GM12878 (cell line): ENCODE measurements at regions not wholly inside any gene's neighbourhood (a gene's known extent, or its start where the extent isn't known, plus 50 kb on each side); places are given as distances from the start of the nearest gene placed in this dataset.

Experiments
- ATAC-seq: fragments of 200-7000 bp; cut with Tn5 transposase; 3 replicates; pipeline ENCODE4 v1.9.1; 2020; ENCODE audit warnings: mild to moderate bottlenecking, moderate library complexity
- BruUV-seq: library from RNA; stranded (reverse); fragments of 400-500 nt; replicated peaks from 2 replicates; lab custom pipeline; 2021; lab: Mats Ljungman, UMichigan
- CTCF ChIA-PET: fragments of 300-600 bp; sonication (Branson Sonifier 250); formaldehyde crosslinking; extraction: SDS; loops from one replicate; lab custom pipeline; 2021; ENCODE audit warnings: inconsistent platforms; lab: Yijun Ruan, JAX
- POLR2A ChIA-PET: fragments of 350-600 bp; formaldehyde crosslinking; extraction: SDS; loops from one replicate; lab custom pipeline; 2021; ENCODE audit warnings: inconsistent platforms; lab: Charles Lee
- RAD21 ChIA-PET: fragments of 300-600 bp; sonication (Branson Sonifier 250); formaldehyde crosslinking; loops from one replicate; lab custom pipeline; 2023; ENCODE audit warnings: antibody characterized with exemption; ENCODE audit not compliant: unreplicated experiment; lab: Charles Lee
- SMC1A ChIA-PET: fragments of 300-600 bp; sonication (Branson Sonifier 250); formaldehyde crosslinking; loops from one replicate; lab custom pipeline; 2023; ENCODE audit not compliant: unreplicated experiment, uncharacterized antibody; lab: Charles Lee
- DNase-seq: peaks from one replicate; pipeline ENCODE4 v3.0.0-alpha.2; 2011; ENCODE audit warnings: low read depth, low spot score
- FAIRE-seq: peaks from 3 replicates; lab custom pipeline; 2011; peaks lifted over from hg19 to GRCh38; lab: Jason Lieb, UNC
- H2AFZ ChIP-seq: 2 replicates; pipeline ENCODE4 v1.6.0; 2011; ENCODE audit warnings: low read depth, low read length, control low read depth; ENCODE audit not compliant: control insufficient read depth
- H3K27ac ChIP-seq: 2 replicates; pipeline ENCODE4 v1.5.1; 2011; ENCODE audit warnings: control low read depth; ENCODE audit not compliant: control insufficient read depth, insufficient read depth
- H3K27me3 ChIP-seq, 2 experiments: replicated peaks in 1 of 2; 2 replicates each; pipeline versions ENCODE4 v1.6.0 to v1.6.1; 2011; ENCODE audit warnings: low read length in 1 of 2; ENCODE audit not compliant: control insufficient read depth in 2 of 2, insufficient read depth in 2 of 2
- H3K36me3 ChIP-seq, 2 experiments: 2 replicates each; pipeline ENCODE4 v1.5.1; 2011; ENCODE audit warnings: low read length in 1 of 2; ENCODE audit not compliant: control insufficient read depth in 2 of 2, insufficient read depth in 2 of 2
- H3K4me1 ChIP-seq: 2 replicates; pipeline ENCODE4 v1.6.1; 2011; ENCODE audit warnings: mild to moderate bottlenecking, low read length, moderate library complexity, mixed read lengths; ENCODE audit not compliant: control insufficient read depth, insufficient read depth
- H3K4me2 ChIP-seq: 2 replicates; pipeline ENCODE4 v1.6.0; 2011; ENCODE audit warnings: control low read depth; ENCODE audit not compliant: control insufficient read depth, insufficient read depth
- H3K4me3 ChIP-seq: fragments of 200-600 bp; sonication (generic); 2 replicates; pipeline ENCODE4 v1.5.1; 2016
- H3K79me2 ChIP-seq: 2 replicates; pipeline ENCODE4 v1.6.0; 2011; ENCODE audit warnings: low read length; ENCODE audit not compliant: control insufficient read depth, insufficient read depth
- H3K9ac ChIP-seq: 2 replicates; pipeline ENCODE4 v1.8.0; 2011; ENCODE audit warnings: low read length, control low read depth, mixed read lengths; ENCODE audit not compliant: control insufficient read depth, insufficient read depth
- H3K9me3 ChIP-seq: replicated peaks from 3 replicates; pipeline ENCODE4 v1.5.1; 2011; ENCODE audit warnings: mild to moderate bottlenecking, low read length; ENCODE audit not compliant: control insufficient read depth, insufficient read depth
- H4K20me1 ChIP-seq: 2 replicates; pipeline ENCODE4 v1.6.0; 2011; ENCODE audit not compliant: control insufficient read depth, insufficient read depth
- BACH1 ChIP-seq: fragments of 450-650 bp; IDR thresholded peaks from 2 replicates; pipeline ENCODE4 v1.6.1; 2017; ENCODE audit warnings: mild to moderate bottlenecking, borderline replicate concordance
- CBX5 ChIP-seq: sonication (generic); IDR thresholded peaks from 2 replicates; pipeline ENCODE4 v1.6.1; 2016; ENCODE audit warnings: low read depth, moderate library complexity, mild to moderate bottlenecking, inconsistent platforms
- GATAD2B ChIP-seq: fragments of 450-650 bp; conservative IDR thresholded peaks from 2 replicates; pipeline ENCODE4 v1.6.1; 2017; ENCODE audit warnings: low read depth, mild to moderate bottlenecking, moderate library complexity
- HSF1 ChIP-seq: fragments of 150-350 bp; IDR thresholded peaks from 2 replicates; pipeline ENCODE4 v1.6.1; 2014; ENCODE audit warnings: mild to moderate bottlenecking, low read depth, low read length
- KLF5 ChIP-seq: fragments of 450-650 bp; IDR thresholded peaks from 2 replicates; pipeline ENCODE4 v1.6.1; 2014; ENCODE audit warnings: mild to moderate bottlenecking; ENCODE audit not compliant: partially characterized antibody
- NFIC ChIP-seq: IDR thresholded peaks from 2 replicates; pipeline ENCODE4 v1.6.1; 2012; ENCODE audit warnings: low read depth, mild to moderate bottlenecking, inconsistent platforms, low read length, moderate library complexity
- NFYB ChIP-seq: IDR thresholded peaks from 2 replicates; pipeline ENCODE4 v1.6.1; 2011; ENCODE audit warnings: low read depth, mild to moderate bottlenecking, low read length, improper control_type of control experiment, moderate library complexity; ENCODE audit not compliant: insufficient read depth
- NR2C2 ChIP-seq: IDR thresholded peaks from 2 replicates; pipeline ENCODE4 v1.6.1; 2011; ENCODE audit warnings: borderline replicate concordance, low read depth; ENCODE audit not compliant: control insufficient read depth, insufficient read length
- PBX3 ChIP-seq: IDR thresholded peaks from 2 replicates; pipeline ENCODE4 v1.6.1; 2011; ENCODE audit warnings: mild to moderate bottlenecking, low read depth, low read length, moderate library complexity; ENCODE audit not compliant: insufficient replicate concordance
- POLR2A ChIP-seq: IDR thresholded peaks from 2 replicates; pipeline ENCODE4 v1.6.1; 2011; ENCODE audit warnings: low read depth, mild to moderate bottlenecking, low read length
- SMAD1 ChIP-seq: fragments of 450-650 bp; IDR thresholded peaks from 2 replicates; pipeline ENCODE4 v1.6.1; 2018; ENCODE audit warnings: mild to moderate bottlenecking, low read depth; ENCODE audit not compliant: partially characterized antibody
- SREBF2 ChIP-seq: IDR thresholded peaks from 2 replicates; pipeline ENCODE4 v1.6.1; 2012; ENCODE audit warnings: mild to moderate bottlenecking, low read length
- TCF12 ChIP-seq: IDR thresholded peaks from 2 replicates; pipeline ENCODE4 v1.6.1; 2011; ENCODE audit warnings: low read depth, mild to moderate bottlenecking, low read length
- ZNF384 ChIP-seq: IDR thresholded peaks from 2 replicates; pipeline ENCODE4 v1.6.1; 2012; ENCODE audit warnings: low read depth, mild to moderate bottlenecking, low read length, improper control_type of control experiment, borderline replicate concordance
- WGBS: methylation state at CpG from one replicate; pipeline ENCODE4 v1.1.6; 2016; ENCODE audit warnings: low lambda C conversion rate; ENCODE audit not compliant: insufficient replicate concordance, insufficient coverage; ENCODE audit errors: missing lambda C conversion rate; 5-methylcytosine and 5-hydroxymethylcytosine counted together
- in situ Hi-C: fragments of 300-500 bp; cut with MboI; formaldehyde crosslinking; loops from 9 replicates; pipeline ENCODE4 v1.14.3; 2018; ENCODE audit warnings: mixed read lengths
- intact Hi-C: fragments of 100-400 bp; cut with micrococcal nuclease; formaldehyde crosslinking; loops from one replicate; pipeline ENCODE4 v1.14.2; 2022; ENCODE audit not compliant: unreplicated experiment

DNA sequence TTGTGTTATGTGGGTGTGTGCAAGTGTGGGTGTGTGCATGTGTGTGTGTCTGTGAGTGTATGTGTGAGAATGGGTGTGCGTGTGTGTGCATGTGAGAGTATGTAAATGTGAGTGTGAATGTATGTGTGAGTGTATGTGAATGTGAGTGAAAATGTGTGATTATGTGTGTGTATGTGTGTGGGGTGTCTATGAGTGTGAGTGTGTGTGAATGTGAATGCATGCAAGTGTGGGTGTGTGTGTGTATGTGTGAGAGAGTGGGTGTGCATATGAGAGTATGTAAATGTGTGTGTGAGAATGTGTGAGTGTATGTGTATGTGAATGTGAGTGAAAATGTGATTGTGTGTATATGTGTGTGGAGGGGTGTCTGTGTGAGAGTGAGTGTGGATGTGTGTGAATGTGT lies 1292.7 kb downstream of the TBC1D22A start:
- H3K27me3 ChIP-seq: no peaks in the 10 kb centered on the region
- in situ Hi-C loops: no loop called here
- intact Hi-C loops: no loop called here
- no peaks in the 10 kb centered on the region for H3K4me1 ChIP-seq
- H3K79me2 ChIP-seq: no peaks in the 10 kb centered on the region
- ChIA-PET SMC1A (no interaction called here), CTCF (no interaction called here), RAD21 (no interaction called here), POLR2A (no interaction called here)
- no peak overlapping the region for H3K4me2 ChIP-seq
- H3K36me3 ChIP-seq: no peaks in the 10 kb centered on the region
- no peak for ATAC-seq
- no TSS peak for BruUV-seq
- H3K27ac ChIP-seq: no peak overlapping the region
- H4K20me1 ChIP-seq: no peaks in the 10 kb centered on the region
- no peak for TF ChIP-seq NR2C2
- no peak for TF ChIP-seq GATAD2B
- TF ChIP-seq TCF12: no peak
- no peak for TF ChIP-seq CBX5
- no peak for TF ChIP-seq POLR2A
- no peak for TF ChIP-seq NFYB
- peak; percentile 34 for TF ChIP-seq PBX3
- no peak for TF ChIP-seq ZNF384
- no peak for TF ChIP-seq KLF5
- no peak for TF ChIP-seq SMAD1
- TF ChIP-seq SREBF2: no peak
- TF ChIP-seq HSF1: no peak
- TF ChIP-seq NFIC: 0 out of 2 replicates have a peak, but pooled peaks have one; percentile 19
- no peak for TF ChIP-seq BACH1
- no peak for DNase-seq
- FAIRE-seq: peak; percentile 41
- H3K9ac ChIP-seq: no peak overlapping the region
- H3K4me3 ChIP-seq: no peak overlapping the region
- H3K9me3 ChIP-seq: no peaks in the 10 kb centered on the region; the same call in 2 of the 3 replicates
- H2AFZ ChIP-seq: no peak overlapping the region
- WGBS: 100% methylated on average over 1 of the region's 1 CpG
